ENCODE measurements at regions not wholly inside any gene's neighbourhood (a gene's known extent, or its start where the extent isn't known, plus 50 kb on each side); places are given as distances from the start of the nearest gene placed in this dataset.

DNA sequence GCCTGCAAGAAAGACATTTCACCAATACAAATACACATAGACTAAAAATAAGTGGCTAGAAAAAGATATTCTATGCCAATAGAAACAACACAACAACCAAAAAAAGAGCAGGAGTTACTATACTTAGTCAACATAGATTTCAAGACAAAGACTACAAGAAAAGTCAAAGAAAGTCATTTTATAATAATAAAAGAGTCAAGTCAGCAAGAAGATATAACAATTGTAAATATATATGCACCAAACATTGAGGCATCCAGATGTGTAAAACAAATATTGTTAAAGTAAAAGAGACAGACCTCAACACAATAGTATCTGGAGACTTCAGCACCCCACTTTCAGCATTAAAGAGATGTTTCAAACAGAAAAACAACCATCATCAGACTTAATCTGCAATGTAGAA is 104.6 kb downstream of the AMY1C start:
- no peak for DNase-seq (ENCODE audit: low read depth)

DNA sequence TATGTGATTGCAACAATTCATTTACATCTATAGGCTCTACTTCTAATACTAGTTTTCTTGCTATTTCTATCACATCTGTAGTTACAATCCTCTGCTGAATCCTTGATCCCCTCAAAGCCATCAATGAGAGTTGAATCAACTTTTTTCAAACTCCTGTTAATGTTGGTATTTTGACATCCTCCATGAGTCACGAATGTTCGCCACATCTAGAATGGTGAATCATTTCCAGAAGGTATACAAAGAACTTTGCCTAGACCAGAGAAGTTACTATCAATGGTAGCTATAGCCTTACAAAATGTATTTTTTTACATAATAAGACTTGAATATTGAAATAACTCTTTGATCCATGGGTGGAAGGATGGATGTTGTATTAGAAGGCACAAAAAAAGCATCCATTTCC is 110.0 kb downstream of the AMY1C start:
- no peak for DNase-seq (ENCODE audit: low read depth)

DNA sequence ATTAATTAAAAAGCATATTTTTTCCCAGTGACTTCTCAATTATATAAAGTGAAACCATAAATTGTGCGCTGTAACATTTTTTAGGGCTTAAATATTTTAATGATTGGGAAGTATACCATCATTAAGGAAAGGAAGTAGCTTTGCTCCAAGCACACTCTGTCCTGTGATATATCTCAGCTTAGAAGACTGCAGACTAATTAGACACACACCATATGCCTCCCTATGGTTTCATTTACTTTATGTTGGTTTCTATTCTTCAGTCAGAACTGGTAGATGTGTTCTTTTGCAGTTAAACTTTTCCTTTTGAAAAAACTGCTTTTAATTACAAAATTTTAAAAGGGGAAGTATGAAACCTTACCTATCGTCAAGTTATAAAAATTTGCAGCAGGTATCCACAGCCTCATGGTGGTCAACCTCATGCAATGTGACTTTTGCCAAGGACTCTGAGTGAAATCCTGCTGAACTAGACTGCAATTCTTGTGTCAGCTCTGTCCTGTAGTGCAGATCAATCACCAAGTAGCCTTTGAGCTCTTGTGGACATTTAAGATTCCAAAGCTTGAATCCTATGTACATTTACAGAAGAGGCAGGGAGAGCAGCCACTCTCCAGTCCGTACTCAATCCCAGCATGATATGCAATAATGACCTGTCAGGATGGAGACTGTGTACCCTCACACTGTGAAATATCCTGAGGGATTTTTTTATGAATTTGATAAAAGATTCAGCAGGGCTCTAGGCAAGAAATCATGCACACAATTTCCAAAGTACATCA is 149.1 kb downstream of the AMY1C start:
- DNase-seq (ENCODE audit: low read depth) = no peak

DNA sequence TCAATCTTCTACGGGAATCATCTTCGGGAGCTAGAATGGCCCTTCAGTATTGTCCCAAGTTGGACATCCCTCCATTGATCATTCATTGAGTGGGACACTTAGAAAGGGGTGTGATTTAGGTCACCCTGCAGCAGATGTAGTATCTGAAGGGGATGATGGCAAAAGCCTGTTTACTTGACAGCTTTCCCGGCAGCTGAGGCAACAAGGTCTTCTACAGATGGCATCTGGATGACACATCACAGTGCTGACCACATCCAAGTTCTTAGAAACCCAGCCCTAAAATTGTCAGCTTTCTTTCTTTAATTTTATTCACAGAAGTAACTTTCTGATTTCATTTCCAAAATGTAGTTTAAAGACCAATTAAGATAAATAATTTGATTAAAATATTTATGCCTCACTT is 150.3 kb downstream of the AMY1C start:
- DNase-seq (ENCODE audit: low read depth) = no peak

DNA sequence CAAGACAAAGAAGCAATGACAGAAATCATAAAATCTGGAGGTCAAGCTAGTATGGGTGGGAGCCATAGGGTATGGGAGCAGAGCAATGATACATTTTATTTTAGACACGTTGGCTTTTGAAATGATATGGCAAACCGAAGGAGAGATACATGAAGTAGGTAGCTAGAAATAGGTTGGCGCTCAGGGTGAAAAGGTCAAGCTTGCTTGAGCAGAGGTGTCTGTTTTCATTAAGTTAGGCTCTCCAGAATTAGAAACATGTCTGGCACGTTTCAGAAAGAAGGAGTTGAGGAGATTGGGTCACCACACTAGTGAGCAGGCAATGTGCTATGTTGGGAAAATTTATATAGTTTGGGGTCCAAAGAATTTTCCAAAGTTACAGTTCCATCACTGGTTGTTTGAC is 151.4 kb downstream of the AMY1C start:
- no peak for DNase-seq (ENCODE audit: low read depth)

DNA sequence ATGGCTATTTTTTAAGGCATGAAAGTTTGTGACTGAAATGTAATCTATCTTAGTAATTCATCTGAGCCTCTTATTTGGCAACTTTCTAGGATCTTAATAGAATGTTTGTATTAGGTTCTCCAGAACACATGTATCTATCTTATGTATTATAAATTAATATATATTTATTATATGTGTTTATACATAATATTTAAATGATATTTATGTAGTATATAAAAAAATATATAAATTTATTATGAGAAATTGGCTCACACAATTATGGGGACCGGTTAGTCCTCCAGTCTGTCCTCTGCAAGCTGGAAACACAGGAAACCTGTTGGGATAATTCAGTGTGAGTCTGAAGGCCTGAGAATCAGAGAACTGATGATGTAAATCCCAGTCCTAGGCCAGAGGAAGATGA is 155.7 kb downstream of the AMY1C start:
- DNase-seq (ENCODE audit: low read depth) = no peak

DNA sequence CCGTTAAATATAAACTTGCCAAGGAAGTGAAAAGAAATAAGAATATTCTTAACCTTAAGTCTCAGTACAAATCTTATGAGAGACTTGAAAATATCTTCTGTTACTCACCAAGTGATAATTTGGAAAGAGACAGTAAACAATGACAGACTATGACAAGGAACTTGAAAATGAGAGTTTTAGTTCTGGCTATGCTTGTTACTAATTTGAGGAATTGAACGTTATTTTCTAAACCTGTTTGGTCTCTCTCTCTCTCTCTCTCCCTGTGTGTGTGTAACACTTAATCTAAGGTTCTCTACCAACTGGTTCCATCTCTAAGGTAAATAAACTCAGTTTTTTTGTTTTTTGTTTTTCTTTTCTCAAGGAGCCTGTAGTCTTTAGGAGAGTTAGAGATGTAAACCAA is 161.8 kb downstream of the AMY1C start:
- DNase-seq (ENCODE audit: low read depth) = no peak

DNA sequence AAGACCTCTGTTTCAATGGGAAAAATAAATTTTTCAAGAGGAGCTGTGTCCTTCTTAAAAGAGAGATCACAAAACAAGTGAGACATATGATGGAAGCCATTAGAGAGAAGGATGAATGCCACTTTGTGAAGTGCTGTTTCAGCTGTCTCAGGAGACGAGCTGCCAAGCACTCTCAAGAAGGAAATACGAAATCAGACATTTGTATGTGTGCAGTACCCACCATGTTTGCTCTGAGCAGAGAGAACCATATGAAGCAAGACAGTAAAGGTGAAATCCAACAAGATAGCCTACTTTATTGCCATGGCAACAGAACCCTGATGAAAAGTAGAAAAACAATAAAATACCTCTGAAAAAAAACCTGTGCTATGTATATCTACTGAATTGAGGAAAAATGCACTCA is 168.1 kb downstream of the AMY1C start:
- no peak for DNase-seq (ENCODE audit: low read depth)

DNA sequence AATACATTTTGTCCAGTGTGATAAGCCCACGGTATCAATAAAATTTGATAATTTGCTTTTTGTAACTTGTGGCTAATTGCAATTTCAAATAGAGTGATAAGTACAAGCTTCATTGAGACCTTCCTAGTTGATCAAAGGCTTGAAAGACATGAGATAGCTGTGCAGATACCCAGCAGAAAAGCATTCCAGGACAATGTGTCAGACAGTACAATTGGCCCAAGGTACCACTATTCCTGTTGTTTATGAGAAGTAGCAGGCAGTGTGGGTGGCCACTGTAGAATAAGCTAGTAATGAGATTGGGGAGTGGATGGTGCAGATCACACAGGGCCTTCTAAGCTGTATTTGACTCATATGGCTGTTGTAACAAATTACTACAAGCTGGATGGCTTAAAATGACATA is 182.2 kb downstream of the AMY1C start:
- DNase-seq (ENCODE audit: low read depth) = no peak

DNA sequence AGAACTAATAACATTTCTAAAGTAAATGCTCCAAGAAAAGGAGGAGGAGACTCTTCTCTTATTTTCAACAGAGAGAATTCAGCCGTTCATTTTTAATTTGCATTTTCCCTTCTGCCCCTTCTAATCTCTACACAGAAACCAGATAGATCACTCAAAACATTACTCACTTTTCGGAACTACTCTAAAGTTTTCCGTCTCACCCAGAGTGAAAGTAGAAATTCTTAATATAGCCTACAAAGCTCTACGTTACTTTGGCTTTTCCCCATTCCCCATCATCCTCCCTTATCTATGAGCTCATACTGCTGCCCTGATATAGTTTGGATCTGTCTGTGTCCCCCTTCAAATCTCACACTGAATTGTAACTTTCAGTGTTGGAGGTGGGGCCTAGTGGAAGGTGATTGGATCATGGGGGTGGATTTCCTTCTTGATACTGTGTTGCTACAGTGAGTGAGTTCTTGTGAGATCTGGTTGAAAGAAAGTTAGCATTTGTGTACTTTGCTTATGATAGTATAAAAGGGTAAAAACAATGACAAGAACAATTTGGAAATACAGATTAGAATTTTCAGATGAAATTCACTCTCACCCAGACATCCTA is 188.2 kb downstream of the AMY1C start:
- DNase-seq (ENCODE audit: low read depth) = no peak

DNA sequence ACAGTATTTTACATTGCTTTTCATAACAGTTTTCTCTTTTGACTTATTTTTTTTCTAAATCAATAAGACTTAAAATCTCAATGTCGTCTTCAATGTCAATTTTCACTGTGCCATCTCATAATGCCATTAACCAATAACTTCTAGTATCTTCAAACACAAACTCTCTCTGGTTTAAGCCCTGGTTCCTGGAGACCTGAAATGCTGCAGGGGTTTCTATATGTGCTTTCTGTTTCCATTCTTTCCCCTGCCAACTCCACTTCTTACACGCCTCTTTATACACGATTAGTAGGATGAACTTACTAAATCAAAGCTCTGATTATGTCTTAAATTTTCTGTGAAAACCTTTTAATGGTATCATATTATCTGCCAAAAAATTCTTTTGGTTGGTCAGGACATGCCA is 191.4 kb downstream of the AMY1C start:
- DNase-seq (ENCODE audit: low read depth) = no peak

DNA sequence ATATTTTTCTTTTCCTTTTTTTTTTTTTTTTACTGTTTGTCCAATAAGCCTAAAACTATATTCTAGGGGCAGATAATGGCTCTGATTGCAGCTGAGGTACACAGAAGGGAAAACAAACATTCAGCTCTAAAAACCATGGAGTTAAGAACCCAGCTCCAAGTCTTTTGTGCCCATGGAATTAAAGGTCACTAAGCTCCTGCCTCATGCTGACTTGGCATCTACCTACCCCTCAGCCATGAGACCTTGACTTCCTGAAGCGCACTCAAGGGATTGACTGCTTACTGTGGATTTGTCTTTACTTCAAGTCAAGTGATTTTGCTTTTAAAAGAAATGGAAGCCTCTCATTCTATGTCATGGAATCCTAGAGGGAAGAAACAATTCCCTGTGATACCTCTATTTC is 192.3 kb downstream of the AMY1C start:
- DNase-seq (ENCODE audit: low read depth) = no peak

DNA sequence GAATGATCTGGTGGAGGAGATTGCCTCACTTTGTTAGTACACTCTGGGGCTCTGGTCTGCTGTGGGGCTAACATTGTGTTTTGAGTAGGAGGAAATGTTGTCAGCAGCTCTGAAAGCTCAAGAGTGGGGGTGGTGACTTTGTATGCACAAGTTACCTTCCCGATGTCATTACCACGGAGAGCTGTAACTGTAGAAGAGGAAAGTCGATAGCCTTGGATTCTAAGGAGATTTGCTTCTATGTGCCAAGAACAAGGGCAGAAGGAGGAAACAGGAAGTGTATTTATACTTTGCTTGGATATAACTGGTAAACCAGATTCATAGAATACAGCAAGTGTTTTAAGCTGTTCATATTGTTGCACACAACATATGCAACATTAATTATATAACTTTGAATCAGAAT is 196.1 kb downstream of the AMY1C start:
- DNase-seq (ENCODE audit: low read depth) = no peak

DNA sequence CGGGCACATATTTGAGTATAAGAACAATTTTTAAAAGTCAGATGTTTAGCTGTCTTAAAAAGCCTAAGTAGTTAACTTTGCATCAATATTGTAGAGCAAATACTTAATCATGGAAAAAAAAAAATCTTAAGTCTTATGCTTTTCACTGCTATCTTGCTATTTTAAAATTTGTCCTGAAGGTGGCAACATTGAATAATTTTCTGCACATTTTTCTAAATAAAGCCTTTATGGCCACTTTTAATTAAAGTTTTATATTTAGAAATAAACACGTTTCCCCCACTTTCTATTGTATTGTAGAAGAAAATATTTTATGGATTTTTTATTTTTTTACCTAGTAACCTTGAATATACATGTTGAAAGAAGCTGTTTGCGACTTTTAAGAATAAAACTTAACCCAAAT is 198.8 kb downstream of the AMY1C start:
- no peak for DNase-seq (ENCODE audit: low read depth)

DNA sequence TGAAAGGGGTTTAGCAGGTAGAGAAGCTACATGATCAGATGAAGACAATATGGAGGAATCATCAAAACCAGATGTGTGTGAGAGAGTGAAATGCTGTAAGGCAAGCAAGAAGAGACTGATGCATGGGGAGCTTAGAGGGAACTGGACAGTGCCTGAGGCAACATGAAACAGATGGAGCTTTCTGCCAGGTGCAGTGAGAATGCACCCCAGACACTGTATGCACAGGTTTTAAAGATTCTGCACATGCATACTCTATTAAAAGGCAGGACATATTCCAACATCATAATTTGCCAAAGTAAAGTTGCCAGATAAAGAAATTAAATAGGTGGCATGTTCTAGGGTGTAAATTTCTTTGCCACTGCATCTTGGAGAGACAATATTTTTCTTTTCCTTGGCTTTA is 200.1 kb downstream of the AMY1C start:
- DNase-seq (ENCODE audit: low read depth) = no peak

DNA sequence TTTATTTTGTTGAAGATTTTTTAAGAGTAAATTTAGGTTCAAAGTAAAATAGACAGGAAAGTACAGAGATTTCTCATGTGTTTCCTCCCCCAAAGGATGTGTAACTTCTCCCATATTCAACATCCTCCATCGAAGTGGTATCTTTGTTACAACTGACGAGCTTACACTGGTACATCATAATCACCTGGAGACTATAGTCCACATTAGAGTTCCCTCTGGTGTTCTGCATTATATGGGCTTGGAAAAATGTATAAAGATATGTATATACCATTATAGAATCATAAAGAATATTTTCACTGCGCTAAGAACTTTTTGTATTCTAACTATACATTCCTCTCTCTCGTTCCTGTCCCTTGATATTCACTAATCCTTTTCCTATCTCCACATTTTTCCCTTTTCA is 203.7 kb downstream of the AMY1C start:
- no peak for DNase-seq (ENCODE audit: low read depth)

DNA sequence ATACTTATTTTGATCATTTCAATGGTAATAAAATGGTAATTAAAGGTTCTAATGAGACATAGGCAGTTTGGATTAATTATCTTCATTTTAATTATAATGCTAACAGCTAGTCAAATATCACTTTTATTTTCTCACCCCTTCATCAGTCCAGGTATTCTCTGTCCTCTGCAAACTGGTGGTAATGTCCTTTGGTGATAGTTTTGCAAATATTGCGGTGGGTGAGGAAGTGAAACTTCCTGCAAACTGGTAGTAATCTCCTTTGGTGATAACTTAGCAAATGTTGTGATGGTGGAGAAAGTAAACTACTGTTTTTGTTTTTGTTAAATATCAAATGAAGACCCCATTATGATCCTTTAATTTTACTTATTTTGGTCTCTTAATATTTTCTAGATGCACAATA is 209.0 kb downstream of the AMY1C start:
- no peak for DNase-seq (ENCODE audit: low read depth)

DNA sequence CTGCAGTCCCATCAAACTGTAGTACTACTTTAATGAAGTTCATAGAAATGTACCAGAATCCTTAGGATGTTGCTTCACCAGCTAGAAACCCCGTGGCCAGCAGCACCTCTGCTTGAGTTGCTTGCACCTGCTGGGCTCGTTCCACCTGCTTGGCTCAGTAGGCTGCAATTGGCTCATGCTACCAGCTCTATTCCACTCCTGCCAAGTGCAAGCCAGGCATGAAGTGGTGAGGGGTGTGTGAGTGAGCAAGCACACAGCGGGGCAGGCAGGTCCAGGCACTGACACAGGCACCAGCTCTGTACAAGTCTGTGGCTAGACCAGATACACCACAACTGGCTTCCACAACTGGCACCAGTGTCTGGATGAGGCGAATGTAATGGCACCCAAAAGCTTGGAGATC is 209.9 kb downstream of the AMY1C start:
- DNase-seq (ENCODE audit: low read depth) = no peak

DNA sequence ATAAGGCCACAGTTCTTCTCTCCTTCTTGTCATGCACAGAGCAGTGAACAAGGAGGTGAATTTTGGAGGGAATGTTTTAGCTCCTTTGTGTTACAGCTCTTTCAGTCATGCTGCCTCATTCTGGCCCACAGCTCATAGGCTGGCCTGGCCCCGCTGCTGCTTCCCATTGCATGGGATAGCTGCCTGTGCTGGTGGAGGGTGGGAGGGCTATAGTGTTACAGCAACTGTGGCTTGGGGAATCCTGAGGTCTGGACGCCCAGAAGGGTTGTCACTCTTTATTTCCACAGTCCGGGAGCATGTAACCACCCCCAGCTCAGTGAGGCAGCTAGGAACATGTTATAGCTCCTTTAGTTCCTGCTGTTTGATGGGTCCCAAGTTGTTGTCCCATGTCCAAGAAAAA is 210.3 kb downstream of the AMY1C start:
- DNase-seq (ENCODE audit: low read depth) = no peak

DNA sequence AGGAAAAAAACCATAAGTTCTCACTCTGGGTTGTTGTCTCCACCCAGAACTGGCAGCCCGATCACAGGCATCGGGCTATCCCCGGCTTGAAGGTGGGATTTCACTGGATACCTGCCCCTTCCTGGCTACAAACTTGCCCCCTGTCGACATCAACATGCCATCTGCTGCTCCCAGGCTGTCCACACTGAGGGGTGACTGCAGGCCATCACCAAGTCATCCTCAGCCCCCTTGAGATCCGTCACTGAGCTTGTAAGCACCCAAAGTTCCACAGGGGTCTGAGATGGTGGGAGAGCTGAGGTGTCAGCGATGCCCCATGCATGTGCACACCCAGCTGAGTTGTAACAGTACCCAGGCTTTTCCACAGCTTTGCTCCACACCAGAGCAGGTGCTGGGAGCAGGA is 211.0 kb downstream of the AMY1C start:
- DNase-seq (ENCODE audit: low read depth) = no peak

DNA sequence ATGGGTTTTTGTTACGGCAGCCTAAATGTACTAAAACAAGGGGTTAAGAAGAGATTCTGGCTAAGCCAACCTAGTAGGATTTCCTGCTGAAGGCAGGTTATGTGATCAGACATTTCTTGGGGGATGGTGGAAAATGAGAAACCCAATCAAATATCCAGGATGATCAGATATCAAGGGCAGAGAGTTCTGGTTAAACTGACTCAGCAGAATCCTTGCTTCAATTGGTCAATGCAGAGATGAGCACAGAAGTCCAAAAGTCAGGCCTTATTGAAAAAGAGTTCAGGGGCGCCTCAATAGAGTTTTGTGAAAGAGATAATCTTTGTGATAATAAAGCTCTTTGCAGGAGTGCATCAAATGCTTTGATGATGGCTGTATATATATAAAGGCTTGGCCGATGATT is 237.1 kb downstream of the AMY1C start:
- no peak for DNase-seq (ENCODE audit: low read depth)

DNA sequence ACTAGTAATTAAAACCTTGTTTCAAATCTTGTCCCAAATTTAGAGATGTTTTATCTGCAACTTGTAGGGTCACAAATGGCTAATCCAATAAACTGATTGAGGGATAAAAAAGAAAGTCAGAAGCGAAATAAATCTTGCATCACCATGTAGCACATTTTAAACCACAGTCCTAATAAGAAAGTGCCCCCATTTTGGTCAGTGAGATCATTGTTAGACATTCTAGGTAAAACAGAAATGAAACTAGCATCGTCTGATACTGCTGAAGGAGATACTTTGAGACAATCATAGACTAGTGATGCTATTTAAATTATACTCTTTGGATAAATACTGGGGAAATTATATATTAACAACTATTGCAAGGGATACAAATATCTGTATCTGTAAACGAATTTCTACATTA is 247.9 kb downstream of the AMY1C start:
- DNase-seq (ENCODE audit: low read depth) = no peak

DNA sequence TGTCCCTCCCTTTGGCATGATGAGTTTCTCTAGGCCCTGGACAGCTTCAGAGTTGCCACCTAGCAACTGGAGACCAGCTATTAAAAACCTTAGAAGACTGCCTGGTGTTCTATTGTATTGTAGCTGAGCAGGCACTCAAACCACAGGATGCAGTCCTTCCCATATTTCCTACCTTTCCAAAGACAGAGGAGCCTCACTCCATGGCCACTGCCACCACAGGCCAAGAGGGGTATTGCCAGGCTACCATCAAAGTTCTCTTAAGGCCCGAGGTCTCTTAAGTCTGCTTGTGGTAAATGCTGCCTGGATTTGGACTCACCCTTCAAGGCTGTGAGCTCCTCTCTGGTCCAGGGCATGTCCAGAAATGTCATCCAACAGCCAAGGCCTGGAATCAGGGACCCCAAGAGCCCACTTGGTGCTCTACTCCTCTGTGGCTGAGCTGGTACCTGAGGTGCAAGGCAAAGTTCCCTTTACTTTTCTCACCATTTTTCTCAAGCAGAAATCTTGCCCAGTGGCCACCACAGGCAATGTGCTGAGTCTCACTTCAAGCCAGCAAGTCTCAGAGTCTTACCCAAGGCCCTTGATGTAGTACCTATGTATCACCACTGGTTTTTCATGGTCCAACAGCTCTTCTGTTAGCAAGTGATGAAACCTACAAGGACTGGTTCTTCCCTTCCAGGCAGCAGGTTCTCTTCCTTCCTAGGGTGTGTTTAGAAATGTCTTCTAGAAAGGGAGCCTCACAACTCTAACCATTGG is 269.4 kb downstream of the AMY1C start:
- no peak for DNase-seq (ENCODE audit: low read depth)

DNA sequence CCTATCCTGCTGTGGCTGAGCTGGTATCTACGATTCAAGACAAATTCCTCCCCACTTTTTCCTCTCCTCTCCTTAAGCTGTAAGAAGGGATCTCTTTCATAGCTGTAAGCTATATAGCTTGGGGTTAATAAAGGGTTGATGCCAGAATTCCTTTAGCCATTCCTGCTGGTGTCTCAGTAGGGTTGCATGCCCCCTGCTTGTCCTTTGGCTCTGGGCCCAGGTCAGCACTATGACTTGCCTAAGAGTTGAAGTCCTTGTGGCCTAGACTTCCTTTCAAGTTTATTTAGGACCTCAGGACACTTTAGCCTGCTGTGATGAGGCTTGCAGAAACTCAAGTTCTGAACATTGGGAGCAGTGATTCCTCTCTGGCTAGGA is 270.0 kb downstream of the AMY1C start:
- DNase-seq (ENCODE audit: low read depth) = no peak

All from non-pigmented ciliary epithelial cell (primary cell).